ENCODE measurements at regions not wholly inside any gene's neighbourhood (a gene's known extent, or its start where the extent isn't known, plus 50 kb on each side); places are given as distances from the start of the nearest gene placed in this dataset.

- no peak for DNase-seq
Measured at GRCh38 chr14:95466506-95466905, 49.9 kb downstream of the SYNE3 start.

- no peak for DNase-seq
Measured at GRCh38 chr14:95465936-95466335, 50.5 kb downstream of the SYNE3 start.

DNA sequence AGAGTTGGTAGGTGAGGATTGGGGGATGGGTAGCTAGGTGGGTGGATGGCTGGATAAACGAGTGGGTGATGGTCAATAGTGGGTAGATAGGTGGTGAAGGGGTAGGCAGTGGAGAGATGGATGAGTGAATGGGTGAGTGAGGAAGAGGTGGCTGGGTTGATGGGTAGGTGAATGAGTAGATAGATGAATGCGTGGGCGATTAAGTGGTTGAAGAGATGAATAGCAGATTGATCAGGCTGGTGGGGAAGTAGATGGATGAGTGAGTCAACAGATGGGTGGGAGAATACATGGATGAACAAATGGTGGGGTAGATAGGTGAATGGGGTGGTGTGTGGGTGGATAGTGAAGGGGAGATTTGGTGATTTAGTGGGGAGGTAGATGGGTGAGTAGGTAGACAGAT is 51.1 kb downstream of the SYNE3 start:
- no peak for DNase-seq

DNA sequence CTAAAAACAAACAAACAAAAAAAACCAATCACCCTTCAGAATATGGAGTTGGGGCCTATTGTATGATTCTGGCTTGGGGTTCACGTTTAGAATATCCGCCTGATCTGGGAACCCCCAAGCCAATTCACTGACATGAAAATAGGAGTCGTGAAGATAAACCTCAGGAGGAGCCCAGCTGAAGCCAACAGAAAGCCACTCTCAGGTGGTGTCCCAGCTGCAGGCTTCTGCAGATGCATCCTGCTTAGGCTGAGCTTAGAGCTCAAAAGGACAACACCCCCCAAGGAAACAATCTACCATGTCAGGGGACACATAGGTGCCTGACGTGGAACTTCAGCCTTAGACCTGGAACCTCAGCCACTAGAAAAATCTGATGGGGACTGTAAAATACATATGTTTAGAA is 51.9 kb downstream of the SYNE3 start:
- DNase-seq: no peak

DNA sequence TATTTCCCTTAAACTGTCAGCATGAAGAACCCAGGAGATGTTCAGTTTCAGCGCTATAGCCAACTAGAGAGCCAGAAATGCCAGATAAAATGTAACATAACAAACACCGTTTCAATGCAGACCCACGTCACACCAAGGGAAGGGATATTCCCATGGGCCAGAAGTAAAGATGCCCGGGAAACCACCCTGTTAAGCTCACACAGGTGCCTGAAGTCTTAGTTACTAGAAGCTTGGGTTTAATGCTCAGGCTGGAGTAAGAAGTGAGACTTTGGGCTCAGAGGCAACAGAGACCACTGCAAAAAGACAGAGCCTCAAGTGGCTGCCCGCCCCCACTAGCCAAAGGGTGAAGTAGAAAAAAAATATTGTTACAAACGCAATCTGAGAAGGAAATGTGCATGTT is 52.3 kb downstream of the SYNE3 start:
- no peak for DNase-seq

DNA sequence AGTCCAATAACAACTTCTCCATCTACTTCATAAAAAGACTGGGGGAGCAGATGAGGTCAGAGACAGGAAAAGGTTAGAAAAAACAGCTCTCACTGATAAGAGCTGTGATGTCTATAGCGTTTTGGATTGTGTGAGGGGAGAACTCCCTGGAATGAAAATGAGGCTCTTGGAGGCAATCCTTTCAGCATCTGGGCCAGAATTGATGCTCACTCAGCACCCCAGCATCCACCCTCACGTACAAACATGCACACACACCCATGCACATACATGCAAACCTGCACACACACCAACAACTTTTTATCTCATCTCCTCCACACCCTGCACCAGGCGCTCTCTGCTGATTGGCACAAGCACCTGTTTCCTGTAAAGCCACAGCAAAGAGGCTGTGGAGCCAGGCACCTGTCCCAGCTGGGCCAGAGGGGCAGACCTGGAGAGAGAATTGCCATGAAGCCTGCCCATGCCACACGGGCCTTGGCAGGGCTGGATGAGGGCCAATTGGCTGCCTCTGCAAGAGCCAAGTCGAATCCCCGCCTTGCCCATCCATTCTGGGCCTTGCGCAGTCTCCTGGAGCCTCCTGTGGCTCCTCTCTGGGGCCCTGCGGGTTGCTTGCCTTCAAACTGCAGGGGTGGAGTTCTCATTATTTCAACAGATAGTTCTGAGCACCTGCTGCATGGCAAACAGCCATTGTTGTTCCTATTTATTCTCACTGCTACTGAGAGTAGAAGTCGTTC is 53.1 kb downstream of the SYNE3 start:
- no peak for DNase-seq

- DNase-seq: no peak
Measured at GRCh38 chr14:95462491-95462890, 54.0 kb downstream of the SYNE3 start.

DNA sequence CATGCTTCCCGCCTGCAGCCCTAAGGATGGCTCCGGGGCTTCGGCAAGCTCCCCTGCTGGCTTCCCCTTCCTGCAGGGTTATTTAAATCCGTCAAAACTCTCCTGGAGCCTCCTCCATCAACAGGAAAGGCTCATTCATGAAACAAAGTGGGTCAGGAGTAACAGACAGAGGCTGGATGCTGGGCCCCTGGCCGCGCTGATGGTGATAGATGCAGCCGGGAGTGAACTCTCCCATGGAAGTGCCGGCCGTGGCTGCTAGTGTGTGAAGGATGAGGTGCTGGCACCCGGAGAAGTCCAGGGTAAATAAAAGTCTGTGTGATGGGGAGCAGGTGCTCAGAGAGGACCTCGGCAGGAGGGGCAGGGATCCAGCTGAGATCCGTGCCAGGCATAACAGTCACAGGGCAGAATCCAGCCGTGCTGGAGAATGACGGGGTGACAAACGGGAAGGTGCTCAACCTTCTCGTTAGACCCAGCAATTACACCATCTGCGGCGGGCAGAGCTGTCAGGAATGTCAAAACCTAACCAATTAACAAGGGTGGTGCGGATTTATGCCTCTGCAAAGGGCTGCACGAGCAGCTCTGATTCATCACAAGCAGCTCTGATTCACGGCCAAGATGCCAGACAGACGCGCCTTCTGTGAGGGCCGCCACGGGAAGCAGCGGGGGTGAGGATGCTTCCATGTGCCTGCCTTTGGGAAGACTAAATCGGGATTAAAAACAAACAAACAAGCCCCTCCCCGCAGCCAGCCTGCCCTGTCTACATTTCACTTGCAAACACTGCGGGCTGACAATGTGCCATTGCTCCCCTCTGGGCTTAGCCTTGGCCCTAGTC is 55.6 kb downstream of the SYNE3 start:
- DNase-seq: no peak

DNA sequence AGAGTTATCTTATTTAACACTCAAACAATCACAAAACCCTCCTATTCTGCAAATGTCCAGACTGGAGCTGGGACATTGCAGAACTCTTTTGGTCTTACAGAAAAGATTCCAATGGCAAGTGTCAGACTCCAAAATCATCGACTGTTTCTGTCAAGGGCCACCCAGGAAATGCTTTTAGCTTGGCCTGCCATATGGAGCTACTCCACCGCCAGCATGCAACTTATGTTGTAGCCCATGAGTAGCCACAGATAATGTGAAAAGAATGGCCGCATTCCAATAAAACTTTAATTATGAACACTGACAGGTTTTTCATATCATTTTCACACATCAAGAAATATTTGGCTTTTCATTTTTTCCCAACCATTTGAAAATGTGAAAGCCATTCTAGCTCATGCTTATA is 57.5 kb downstream of the SYNE3 start:
- DNase-seq: no peak

DNA sequence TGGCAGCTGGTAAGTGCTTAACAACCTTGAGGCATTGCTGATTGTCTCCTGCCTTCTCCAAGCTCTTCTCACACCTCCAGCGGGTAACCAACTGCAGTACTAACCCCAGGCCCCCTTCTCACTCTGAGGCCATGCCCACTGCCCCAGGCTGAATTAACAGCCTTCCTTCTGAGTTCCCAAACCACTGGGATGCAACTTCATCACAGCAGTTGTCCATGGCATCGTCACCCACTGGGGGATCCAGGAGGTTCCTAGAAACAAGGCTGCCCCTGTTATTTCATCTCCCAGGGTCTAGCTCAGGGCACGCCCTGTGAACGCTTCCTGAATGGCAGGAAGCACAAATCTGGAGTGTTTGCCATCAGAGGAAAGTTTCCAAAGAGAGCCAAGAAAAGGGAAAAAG is 58.0 kb downstream of the SYNE3 start:
- DNase-seq: no peak

- DNase-seq: no peak
Measured at GRCh38 chr14:95456281-95456680, 60.2 kb downstream of the SYNE3 start.

DNA sequence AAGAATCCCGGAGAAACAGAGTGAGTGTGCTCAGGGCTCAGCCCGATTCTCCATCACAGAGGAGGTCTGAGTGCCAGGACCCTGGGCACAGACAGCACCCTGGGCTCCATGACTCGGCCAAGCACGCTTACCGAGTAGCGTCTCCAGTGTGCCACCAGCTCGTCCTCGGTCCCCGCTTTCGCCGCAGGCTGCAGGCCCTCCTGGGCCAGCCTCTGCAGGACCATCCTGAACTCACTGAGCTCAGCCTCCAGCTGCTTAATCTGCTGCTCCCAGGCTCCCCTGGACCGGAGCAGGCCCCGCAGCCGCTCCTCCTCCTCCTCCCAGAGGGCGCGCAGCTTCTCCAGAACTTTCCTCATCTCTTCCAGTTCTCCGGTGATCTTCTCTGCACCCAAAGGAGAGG is 61.2 kb downstream of the SYNE3 start:
- no peak for DNase-seq

- DNase-seq: no peak
Measured at GRCh38 chr14:95453713-95453980, 62.8 kb downstream of the SYNE3 start.

DNA sequence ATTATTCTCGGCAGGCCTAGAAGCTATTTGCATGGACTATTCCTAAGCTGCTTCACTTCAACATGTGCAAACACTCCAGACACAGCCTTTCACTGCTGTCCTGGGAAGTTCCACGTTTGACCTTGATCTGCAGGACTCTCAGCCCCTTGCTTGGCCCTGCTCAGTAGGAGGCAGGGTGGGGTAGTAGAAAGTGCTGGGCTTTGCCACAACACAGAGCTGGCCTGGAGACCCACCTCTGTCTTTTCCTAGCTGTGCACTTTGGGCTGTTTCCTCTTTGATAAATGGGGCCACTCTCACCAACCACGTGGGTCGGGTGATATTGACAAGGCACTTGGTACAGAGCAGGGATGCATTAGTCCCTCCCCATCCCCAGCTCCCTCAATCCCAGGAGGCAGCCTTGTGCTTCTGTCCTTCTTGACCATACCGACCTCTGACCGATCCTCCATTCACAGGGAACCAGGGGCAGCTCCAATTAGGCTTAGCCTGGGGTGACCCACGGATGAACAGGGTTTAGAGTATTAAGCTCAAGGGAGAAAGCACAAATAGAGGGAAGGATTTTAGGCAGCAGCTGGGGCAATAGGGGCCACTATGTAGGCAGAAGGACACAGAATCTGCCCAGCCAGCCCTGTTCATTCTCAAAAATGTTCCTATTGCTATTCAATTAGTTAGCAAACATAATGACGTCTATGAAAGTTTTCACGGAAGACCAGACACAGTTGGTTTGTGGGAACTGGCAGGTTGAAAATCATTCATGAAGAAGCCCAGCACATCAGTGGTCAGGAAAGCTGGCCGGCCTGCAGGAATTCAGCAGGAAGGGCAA is 63.3 kb downstream of the SYNE3 start:
- no peak for DNase-seq

- DNase-seq: peak; percentile 54 to 56
Measured at GRCh38 chr14:95452176-95452892, 64.1 kb downstream of the SYNE3 start.

GRCh38 chr14:95449131-95449530 is 67.3 kb downstream of the SYNE3 start:
- DNase-seq: no peak

DNA sequence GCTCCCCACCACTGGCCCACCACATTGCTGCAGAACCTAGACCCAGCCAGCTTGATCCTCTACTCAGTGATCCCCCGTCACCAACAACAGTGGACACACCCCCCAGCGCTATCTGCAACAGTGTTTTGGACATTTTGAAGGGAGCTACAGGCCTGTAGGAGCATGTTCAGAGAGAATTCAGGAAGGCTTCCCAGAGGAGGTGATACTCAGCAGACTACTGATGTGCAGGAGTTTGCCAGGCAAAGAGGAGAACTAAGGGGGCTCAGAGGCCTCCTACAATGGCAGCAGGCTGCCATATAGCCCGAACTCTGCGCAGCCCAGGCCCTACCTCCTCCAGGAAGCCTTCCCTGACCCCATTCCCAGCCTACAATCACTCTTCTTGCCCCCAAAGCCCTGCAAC is 70.0 kb downstream of the SYNE3 start:
- no peak for DNase-seq

DNA sequence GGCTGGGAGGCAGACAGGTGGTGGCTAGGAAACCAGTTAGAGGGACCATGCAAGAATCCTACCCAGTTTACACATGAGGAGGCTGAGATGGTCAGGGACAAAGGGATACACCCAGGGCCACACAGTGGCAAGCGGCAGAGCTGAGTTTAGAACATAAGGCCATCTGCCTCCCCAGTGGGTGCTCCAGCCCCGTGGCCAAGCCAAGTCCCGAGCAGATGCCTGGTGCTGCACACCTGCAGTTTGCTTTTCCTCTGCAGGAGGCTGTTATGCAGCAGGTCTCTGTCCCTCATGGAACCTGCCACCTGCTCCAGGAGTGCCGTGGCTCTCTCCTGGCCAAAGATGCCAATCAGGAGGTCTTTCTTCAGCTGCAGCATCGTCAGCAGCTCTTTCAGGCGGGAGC is 70.8 kb downstream of the SYNE3 start:
- DNase-seq: no peak

- no peak for DNase-seq
Measured at GRCh38 chr14:95445161-95445560, 71.3 kb downstream of the SYNE3 start.

GRCh38 chr14:95444132-95445129 is 72.0 kb downstream of the SYNE3 start:
- DNase-seq: no peak

GRCh38 chr14:95442633-95443021 is 73.8 kb downstream of the SYNE3 start:
- peak; percentile 71 to 82 for DNase-seq

All from Kasumi-1 (cell line).